COR-L47 (cell line): ENCODE measurements at regions not wholly inside any gene's neighbourhood (a gene's known extent, or its start where the extent isn't known, plus 50 kb on each side); places are given as distances from the start of the nearest gene placed in this dataset.
A peak's percentile ranks its signal among the peaks of the same experiment; 100 is the strongest.
"Not testable (repeated sequence)": the region's sequence is repeated elsewhere in the genome, so short reads cannot be mapped to it uniquely, and the experiment has no call there.

Experiments used
- DNase-seq: peaks from one replicate; lab custom pipeline; 2025; lab: John Stamatoyannopoulos, UW

DNA sequence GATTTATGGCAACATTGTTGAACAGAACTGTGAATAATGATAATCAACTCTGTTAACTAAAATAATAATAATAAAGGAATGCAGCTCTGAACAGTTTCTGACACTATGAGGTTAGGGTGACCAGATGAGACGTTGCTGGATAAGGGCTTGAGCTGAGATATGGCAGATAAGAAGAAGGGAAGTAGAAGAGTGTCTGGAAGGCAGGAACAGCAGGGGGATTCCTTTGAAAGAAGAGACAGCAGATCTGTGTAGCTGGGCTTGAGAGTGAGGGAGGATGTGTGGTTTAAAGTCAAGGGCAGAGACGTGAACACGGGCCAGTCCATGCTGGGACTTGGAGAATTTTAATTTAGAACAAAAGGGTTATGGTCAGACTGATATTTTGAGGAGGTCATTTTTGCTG lies 273.1 kb upstream of the SLC14A2 start:
- no peak for DNase-seq

DNA sequence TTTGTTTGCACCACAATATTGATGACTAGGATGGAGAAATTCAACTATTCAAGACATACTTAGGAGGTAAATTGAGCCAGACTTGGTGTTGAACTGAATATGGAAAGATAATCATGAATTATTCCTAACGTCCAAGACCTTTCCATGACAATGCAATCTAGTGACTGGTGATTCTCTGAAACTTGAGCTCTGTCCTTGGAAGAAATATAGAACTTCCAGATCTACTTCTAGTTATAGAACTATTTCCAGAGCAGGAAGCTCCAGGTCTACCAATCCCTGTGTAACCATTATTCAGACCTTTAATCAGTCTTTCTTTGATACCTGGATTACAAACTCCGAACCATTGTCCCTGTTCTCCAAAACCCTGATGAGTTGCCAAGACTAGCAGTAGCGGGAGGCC lies 272.6 kb upstream of the SLC14A2 start:
- no peak for DNase-seq

DNA sequence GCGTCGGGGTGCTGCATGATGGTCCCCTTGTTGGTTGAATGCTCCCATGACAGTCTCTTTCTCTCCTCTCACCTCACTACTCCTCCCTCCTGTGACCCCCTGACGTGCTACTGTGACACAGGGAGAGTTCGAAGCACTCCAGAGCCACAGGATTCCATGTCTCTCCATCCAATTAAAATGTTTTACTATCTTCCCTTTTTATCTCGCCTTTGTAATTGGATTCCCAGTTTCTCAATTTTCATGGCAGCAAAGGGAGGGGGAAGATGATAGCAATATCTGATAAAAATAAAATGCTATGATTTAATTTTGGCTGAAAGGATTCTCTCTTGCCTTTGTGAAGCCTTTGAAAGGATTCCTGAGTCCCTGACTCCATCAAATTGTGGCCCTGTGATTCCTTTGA lies 271.9 kb upstream of the SLC14A2 start:
- no peak for DNase-seq

DNA sequence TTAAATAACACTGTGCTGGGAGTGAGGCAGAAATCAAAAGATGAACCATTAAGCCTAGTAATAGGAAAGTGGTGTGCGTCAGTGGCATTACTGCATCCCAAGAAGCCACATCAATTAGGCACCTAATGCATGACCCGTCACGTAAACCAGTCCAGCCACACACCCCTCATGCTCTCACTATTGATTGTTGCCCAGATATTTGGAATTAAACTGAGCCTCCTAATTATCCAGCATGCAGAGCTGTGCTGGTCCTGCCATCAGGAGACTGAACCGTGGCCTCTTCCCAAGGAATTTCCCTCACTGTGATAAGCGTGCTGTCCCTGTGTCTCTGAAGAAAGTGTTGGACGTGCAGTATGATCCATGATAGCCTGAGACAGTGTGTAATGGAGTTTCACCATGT lies 270.6 kb upstream of the SLC14A2 start:
- DNase-seq = not testable (repeated sequence)

DNA sequence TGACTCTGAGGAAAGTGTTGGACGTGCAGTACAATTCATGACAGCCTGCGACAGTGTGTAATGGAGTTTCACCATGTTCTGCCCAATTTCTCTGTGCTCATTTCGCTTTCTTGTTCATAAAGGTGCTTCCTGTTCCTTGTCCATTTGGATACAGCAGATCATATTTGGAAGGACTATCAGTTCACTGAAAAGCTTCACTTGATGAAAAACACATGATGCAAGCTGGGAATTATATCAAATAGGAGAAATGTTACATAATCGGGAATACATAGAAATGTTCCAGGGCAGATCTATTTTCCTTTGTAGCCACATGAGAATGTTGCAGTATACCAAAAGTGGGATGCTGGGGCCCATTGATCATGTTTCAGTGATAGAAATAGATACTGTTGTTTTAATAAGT lies 266.3 kb upstream of the SLC14A2 start:
- DNase-seq = no peak

DNA sequence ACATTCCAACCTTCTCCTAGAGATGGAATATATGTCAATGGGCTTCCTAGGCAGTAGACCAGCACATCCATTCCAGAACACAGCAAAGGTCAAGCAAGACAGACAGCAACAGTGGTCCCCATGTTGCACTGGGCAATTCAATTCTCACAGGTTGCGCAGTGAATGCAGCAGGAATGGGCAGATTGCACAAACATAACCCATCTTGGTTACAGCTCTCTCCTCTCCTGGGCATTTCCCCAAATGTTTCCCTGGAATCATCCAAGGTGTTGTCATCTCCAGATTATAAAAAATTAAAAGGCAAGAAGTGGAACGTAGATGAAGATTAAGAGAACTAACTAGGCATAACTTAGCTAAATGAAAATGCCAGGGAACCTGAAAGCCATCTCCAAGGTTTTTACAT lies 265.8 kb upstream of the SLC14A2 start:
- no peak for DNase-seq

DNA sequence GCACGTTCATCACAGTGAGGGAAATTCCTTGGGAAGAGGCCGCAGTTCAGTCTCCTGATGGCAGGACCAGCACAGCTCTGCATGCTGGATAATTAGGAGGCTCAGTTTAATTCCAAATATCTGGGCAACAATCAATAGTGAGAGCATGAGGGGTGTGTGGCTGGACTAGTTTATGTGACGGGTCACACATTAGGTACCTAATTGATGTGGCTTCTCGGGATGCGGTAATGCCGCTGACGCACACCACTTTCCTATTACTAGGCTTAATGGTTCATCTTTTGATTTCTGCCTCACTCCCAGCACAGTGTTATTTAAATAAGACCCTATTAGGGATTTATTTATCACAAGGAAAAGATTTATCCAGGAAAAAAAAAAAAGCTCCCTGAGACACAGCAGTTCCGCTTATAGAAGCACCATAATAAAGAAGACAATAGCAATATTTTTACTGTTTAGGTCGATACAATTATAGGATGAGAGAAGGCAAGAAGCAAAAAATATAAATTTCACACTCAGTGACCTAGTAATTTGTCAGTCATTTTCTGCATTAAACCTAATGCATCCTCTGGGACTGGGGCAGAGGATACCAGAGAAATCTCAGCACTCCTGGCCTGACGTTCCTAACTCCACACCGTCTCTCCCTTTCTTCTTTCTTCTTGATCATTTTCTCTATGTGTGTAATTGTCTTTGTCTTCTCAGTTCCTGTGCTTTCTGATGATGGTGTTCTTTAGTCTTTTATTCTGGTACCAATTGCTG lies 264.7 kb upstream of the SLC14A2 start:
- no peak for DNase-seq

DNA sequence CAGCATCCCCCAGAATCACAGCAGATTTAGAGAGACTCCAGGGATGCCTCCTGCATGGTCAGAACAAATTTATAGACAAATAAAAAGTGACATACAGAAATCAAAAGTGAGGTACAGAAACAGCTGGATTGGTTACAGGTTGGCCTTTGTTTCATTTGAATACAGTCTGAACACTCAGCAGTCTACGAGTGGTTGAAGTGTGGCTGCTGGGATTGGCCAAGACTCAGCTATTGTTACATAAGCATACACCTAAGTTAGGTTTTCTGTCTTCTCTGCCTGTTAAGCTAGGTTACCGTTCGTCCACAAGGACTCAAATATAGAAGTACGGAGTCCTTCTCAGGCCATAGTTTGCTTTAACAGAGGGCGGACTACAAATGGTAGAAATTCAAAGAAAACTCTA lies 262.4 kb upstream of the SLC14A2 start:
- DNase-seq = no peak

DNA sequence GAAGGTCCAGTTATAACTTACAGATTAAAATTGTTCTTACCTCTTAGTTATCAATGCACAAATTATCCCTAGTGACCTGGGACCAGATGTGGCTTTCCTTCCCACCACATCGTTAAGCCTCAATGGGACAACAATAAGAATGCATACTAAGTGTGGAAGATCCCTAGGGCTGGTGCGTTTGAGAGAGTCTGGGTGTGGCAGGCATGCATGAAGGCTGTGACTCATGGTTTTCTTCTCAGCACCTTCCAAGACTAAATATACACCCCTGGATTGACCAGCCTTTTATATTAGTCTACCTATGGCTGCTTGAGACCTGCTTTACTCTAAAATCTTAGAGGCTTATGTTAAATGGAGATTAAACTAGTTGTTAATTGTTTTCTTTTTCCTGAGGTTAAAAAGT lies 261.7 kb upstream of the SLC14A2 start:
- DNase-seq = no peak

DNA sequence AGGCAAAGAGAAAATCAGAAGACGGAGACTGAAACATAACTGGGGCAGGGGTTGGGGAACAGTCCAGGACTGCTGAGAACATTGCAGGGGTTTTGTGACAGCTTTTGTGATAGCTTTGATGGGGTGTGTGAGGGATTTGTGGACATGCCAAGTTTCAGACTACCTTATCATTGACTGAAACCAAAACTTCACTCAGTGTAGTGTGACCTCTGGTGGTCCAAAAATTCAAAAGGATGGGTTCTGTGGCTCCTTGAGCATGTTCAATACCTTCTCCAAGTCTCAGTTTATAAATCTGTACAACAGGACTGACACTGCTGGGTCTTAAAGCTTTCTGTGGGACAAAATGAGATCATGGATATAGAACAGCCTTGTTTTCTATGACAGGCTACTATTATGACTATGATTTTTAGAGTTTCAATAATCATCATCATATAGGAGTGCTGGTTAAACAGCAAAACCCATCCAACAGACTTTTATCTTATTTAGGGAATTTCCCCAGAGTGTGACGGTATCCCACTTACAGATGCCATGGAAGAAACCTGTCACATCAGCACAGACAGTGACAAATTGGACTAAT lies 259.2 kb upstream of the SLC14A2 start:
- peak; percentile 18 for DNase-seq

DNA sequence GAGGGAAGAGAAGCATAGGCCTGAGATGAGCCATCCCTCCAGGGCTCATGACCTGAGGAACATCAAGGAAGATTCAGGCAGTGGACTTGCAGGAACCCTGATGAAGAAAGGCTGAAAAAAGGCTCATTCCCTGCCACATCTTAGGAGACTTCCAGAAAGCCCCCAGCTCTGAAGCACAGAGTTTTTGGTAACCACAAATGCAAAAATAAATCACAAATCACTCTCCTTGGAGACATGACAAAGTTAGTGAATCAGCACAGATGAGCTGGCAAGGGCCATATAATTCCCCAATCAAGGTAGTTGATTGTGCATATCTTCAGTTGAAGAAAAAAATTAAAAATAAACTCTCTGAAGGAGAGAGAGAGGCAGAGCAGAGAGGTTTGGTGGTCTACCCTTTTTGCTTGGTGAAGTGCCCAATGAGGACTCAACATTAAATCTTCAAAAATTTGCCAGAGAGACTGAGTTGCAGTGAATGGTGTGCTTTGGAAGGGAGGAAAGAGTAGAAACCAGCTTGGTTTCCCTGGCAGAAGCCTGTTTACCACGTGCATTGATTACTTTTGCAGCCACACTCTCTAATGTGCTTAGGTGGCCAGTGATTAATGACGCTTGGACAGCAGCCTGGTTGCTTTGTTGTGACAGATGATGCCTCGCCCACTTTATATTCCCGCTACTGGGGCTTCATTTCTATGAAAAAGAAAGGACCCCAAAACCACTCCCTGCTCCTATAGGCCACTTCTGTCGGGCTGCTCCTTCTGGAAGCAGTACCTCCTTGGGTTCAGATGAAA lies 257.4 kb upstream of the SLC14A2 start:
- peak; percentile 81 for DNase-seq

DNA sequence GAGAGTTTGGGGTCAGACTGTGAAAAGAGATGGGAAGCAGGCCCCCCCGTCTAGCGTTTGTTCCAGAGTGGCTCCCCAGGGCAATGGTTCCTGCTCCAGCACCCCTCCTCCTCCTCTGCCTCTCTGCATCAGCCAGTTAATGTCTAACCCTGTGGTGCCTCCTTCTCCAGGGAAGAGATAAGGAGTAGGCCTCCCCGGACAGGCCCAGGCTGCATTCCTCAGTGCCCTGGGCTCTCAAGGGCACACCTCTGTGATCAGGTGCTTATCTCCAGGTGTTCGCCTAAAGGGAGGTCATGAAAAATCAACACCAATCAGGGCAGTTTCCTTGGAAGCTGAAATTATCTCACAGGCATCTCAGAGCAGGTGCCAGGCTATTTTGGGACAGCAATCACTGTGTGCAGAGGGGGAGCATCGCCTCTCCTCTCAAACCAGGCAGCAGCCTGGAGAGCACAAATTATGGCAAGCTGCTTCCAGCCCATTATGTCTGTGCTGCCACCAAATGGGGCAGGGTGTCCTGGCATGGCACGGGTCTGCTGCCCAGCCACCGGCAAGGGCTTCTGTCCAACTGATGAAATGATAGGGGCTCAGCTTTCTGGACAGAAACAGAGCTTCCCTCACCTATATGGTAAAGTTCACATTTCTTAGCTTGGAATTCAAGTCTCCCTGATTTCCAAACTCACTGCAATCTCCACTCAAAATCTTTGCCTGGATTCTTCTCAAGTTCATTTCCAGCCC lies 255.8 kb upstream of the SLC14A2 start:
- peak; percentile 95 for DNase-seq

DNA sequence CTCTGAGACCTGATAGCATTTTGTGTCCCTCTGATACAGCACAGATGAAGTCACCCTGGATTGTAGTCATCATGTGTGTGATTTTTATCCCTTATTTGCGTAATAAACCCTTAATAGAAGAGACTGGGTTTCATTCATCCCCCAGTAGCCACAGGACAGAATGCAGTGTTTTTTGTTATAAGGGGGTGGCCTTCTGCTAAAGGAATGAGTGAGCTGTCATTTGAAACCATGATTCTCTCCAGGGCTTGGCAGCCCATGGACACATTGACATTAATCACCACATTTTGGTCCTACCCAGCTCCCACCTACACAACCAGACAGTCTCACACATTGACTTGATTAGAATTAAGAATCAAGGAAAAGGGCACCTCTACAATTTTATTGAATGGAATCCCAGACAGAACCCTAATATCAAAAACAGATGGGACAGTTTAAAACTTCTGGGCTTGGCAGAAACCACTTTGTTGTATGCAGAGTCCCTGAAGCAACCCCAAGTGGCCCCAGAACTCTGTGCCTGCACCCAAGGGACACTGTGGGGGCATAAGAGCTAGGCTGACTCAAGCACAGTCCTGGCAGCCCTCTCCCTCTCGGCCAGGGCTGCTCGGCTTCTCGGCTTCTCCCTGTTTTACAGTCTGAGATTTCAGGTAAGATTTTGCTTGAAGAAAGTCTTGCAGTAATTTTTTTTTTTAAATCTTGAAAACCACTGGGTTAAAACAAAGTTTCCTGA lies 254.0 kb upstream of the SLC14A2 start:
- DNase-seq = no peak

DNA sequence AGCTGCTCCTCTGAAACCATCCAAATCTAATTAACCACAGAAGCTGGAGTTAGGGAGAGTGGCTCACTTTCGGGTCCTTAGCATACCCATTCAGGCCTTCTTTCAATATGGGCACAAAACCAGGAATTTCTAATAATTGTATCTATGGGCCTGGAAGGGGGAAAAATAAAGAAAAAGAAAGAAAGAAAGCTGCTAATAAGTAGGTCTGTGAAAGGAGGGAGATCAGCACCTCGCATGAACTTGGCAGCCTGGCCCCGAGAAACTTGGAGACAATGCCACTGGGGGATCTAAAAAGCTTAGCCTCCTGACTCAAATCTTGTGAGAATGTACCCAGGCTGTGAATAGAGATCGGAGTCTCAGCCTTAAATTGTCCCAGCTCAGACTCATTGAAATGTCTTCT lies 252.1 kb upstream of the SLC14A2 start:
- DNase-seq = no peak

DNA sequence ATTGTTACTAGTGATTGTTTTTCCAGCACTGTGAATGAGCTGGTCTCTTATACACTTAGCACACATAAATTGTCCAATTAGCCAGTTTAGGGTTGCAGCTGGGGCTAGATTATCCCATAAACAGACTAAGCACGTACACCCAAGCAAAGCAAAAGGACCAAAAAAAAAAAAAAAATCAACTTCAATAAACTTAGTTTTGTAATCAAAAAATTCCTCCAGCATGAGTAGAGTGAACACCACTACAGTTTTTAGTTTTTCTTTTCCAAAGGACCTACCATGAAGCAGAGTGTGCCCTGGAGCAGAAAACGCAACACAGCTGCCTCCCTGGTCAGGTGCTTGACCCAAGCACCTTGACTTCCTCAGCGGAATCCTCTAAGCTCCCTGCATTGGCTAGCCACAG lies 249.4 kb upstream of the SLC14A2 start:
- DNase-seq = no peak

DNA sequence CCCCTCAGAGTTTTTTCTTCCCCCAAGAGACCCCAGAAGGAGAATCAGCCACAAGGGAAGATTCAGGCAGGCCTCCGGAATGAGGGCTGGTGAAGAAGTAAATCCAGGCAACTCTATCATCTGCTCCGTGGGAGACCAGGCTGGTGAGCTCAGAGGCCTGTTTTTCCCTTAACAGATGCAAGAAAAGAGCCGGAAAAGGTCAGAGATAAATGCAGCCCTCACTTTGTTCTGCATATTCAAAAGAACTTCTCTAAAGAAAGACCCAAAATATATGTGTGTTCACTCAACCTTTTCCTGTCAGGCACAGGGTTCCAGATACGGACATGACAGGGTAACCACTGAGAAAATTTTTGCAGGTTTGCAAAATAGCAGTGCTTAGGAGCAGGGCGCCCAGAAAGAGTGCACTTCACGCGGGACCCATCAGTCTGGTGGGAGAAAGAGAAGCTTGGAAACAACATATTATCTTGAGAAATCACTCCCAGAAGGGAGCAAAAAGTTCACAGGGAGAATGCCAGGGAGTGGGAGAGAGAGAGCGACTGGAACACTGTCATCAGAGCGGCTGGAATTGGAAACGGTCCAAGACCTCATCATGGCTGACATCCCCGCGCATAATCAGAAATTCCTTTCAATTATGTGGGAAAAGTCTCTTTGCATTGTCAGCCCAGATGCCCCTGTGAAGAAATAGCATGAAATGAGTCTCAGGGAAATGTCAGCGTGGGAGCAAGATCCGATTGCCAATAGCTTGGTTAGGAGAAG lies 244.8 kb upstream of the SLC14A2 start:
- DNase-seq = peak; percentile 66

DNA sequence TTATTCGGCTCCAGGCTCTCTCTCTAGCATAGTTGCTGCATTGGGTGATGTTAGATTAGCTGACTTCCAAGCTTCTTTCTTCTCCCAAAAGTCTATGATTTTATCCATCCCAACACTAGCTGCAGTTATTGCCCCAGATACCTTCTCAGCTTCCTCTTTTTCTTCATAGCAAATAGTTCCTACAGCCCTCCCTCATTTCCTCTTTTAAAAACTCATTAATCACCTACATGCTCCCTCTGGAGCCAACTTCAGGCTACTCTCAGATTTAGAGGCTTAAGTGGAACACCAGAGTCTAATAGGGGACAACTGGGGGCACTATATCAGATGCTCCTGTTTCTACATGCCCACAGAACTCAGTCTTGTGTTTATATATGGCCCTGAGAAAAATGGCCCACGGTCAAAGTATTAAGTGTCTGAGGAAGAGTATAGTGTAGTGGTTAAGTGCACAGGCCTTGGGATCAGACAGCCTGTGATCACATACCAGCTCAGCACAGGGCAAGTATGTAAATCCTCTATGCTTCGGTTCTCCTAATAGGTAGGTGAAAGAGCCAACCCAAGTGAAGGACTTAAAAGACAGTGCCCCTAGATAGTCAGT lies 241.9 kb upstream of the SLC14A2 start:
- no peak for DNase-seq

DNA sequence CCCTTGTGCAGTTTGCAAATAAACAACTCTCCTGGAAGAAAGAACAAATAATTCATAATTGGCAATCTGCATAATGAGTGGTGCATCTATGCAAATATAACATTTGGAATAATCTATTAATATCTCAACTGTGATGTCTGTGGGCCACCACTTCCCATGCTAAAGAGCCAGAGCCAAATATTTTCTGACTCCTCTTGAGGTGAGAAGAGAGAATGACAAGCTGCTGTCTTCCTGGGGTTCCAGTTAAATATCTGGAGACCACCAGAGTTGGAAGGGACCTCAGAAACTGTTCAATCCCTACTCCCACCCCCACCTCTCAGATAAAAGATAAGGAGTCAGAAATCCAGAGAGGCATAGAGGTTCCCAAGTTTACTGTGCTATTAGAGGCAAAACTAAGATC lies 241.0 kb upstream of the SLC14A2 start:
- no peak for DNase-seq

DNA sequence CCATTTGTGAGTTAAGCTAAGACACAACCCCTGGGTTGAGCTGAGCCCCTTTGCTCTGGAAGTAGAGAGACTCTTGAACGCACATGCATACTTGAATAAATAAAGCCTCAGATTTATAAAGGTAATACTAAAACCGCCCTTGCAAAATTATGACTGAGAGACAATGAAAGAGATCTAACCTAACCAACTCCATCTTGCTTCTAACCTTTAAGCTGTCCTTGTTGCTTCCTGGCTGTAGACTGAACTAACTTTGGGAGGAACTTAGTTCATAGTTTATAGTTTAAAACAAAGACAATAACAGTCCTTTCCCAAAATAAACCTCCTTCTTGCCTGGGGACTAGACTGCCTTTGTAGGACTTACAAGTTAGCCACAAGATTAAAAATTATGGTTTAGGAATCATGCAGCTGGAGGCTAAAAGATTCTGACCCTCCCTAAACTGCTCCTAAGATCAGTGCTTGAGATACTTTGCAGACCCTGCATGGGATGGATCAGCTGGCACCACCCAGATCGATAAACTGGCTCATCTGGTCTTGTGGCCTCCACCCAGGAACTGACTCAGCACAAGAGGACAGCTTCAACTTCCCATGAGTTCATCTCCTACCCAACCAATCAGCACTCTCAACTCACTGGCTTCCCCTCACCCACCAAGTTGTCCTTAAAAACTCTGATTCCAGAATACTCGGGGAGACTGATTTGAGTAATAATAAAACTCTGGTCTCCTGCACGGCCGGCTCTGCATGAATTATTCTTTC lies 240.2 kb upstream of the SLC14A2 start:
- DNase-seq = no peak

DNA sequence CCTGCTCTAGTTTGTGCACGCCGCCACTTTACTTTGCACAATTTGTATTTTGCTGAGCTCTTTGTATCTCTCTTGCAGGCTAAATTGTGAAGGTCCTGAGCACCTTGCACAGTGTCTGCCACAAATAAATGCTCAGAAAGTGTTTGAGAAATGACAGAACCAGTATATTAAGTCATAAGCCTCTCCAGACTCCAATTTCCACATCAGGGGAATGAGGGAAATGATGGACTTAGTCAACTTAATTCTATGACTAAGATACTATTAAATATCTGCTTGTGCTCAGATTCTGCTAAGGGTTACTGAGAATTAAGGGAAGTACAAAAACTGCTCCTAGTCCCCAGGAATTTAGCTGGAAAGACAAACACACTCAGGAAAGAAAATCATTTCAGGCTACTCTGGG lies 239.1 kb upstream of the SLC14A2 start:
- DNase-seq = no peak
